OCI-LY7 (cell line): ENCODE measurements at regions not wholly inside any gene's neighbourhood (a gene's known extent, or its start where the extent isn't known, plus 50 kb on each side); places are given as distances from the start of the nearest gene placed in this dataset.

Source experiments
- BruUV-seq: library from RNA; stranded (reverse); fragments of 400-500 nt; replicated peaks from 2 replicates; lab custom pipeline; 2021; lab: Mats Ljungman, UMichigan
- CTCF ChIA-PET: fragments of 300-600 bp; sonication (Branson Sonifier 250); formaldehyde crosslinking; loops from one replicate; lab custom pipeline; 2022; ENCODE audit warnings: antibody characterized with exemption; ENCODE audit not compliant: unreplicated experiment; lab: Charles Lee
- POLR2A ChIA-PET: fragments of 300-600 bp; sonication (Branson Sonifier 250); formaldehyde crosslinking; loops from one replicate; lab custom pipeline; 2022; ENCODE audit warnings: antibody characterized with exemption; lab: Charles Lee
- DNase-seq: peaks from one replicate; pipeline ENCODE4 v3.0.0-alpha.2; 2015; ENCODE audit warnings: low spot score
- H2AFZ ChIP-seq: fragments of 200-600 bp; sonication (generic), shearing (Covaris generic); 2 replicates; pipeline ENCODE4 v1.6.1; 2014; ENCODE audit warnings: mild to moderate bottlenecking, antibody characterized with exemption, low read length, moderate library complexity
- H3K27ac ChIP-seq: fragments of 200-600 bp; sonication (generic); 2 replicates; pipeline ENCODE4 v1.5.1; 2014; ENCODE audit warnings: mixed run types, low read depth, mild to moderate bottlenecking, moderate library complexity, low read length, inconsistent platforms; ENCODE audit not compliant: poor library complexity, severe bottlenecking
- H3K36me3 ChIP-seq: fragments of 200-600 bp; sonication (generic); 2 replicates; pipeline ENCODE4 v1.6.1; 2014; ENCODE audit warnings: mild to moderate bottlenecking, antibody characterized with exemption, low read length, moderate library complexity, mixed read lengths; ENCODE audit not compliant: insufficient read depth
- H3K4me1 ChIP-seq: fragments of 200-600 bp; sonication (generic); 2 replicates; pipeline ENCODE4 v1.5.1; 2014; ENCODE audit warnings: mild to moderate bottlenecking, low read length; ENCODE audit not compliant: insufficient read depth, poor library complexity, severe bottlenecking
- H3K4me2 ChIP-seq: fragments of 200-600 bp; sonication (generic); 2 replicates; pipeline ENCODE4 v1.6.1; 2014; ENCODE audit warnings: mild to moderate bottlenecking, low read length
- H3K4me3 ChIP-seq: fragments of 200-600 bp; sonication (generic); 2 replicates; pipeline ENCODE4 v1.5.1; 2014; ENCODE audit warnings: mild to moderate bottlenecking, low read depth, low read length; ENCODE audit not compliant: poor library complexity, severe bottlenecking
- H3K79me2 ChIP-seq: fragments of 200-600 bp; sonication (generic); 2 replicates; pipeline ENCODE4 v1.6.1; 2016; ENCODE audit warnings: low read depth, mild to moderate bottlenecking, low read length, moderate library complexity, mixed read lengths; ENCODE audit not compliant: insufficient read depth
- H3K9me2 ChIP-seq: fragments of 200-600 bp; sonication (generic); 2 replicates; pipeline ENCODE4 v1.6.1; 2016; ENCODE audit warnings: mild to moderate bottlenecking, low read length, mixed read lengths; ENCODE audit not compliant: insufficient read depth
- H3K9me3 ChIP-seq: fragments of 200-600 bp; sonication (generic); 2 replicates; pipeline ENCODE4 v1.6.1; 2014; ENCODE audit warnings: mild to moderate bottlenecking, mixed run types, low read length, mixed read lengths
- H4K20me1 ChIP-seq: fragments of 200-600 bp; sonication (generic); 2 replicates; pipeline ENCODE4 v1.6.1; 2014; ENCODE audit warnings: mild to moderate bottlenecking, antibody characterized with exemption, low read length, moderate library complexity, mixed read lengths; ENCODE audit not compliant: insufficient read depth
- CTCF ChIP-seq: fragments of 200-600 bp; sonication (generic); conservative IDR thresholded peaks from 2 replicates; pipeline ENCODE4 v1.5.1; 2014; ENCODE audit warnings: mild to moderate bottlenecking, antibody characterized with exemption, low read length, moderate library complexity, mixed read lengths
- EZH2phosphoT487 ChIP-seq: fragments of 200-600 bp; sonication (generic); IDR thresholded peaks from 2 replicates; pipeline ENCODE4 v1.6.1; 2018; ENCODE audit warnings: low read depth, borderline replicate concordance, mild to moderate bottlenecking, mixed run types, antibody characterized with exemption, low read length, moderate library complexity, mixed read lengths
- intact Hi-C: fragments of 100-400 bp; cut with micrococcal nuclease; formaldehyde crosslinking; loops from one replicate; pipeline ENCODE4 v1.10.0; 2022; ENCODE audit not compliant: unreplicated experiment

- intact Hi-C loops, result no loop called here
- no peaks in the 10 kb centered on the region for H4K20me1 ChIP-seq
- no peak overlapping the region for H2AFZ ChIP-seq
- TF ChIP-seq CTCF (no peak), EZH2phosphoT487 (no peak)
- no peaks in the 10 kb centered on the region for H3K36me3 ChIP-seq
- H3K4me2 ChIP-seq, result no peak overlapping the region
- H3K9me2 ChIP-seq, result no peaks in the 10 kb centered on the region
- no peak overlapping the region for H3K27ac ChIP-seq
- H3K9me3 ChIP-seq, result no peaks in the 10 kb centered on the region
- H3K4me1 ChIP-seq, result no peaks in the 10 kb centered on the region
- BruUV-seq, result no TSS peak
- no peak overlapping the region for H3K4me3 ChIP-seq
- ChIA-PET CTCF (no interaction called here), POLR2A (interaction anchor here (0.7 kb wide), 1 partner anchor 685 kb away, joined by 3 read pairs; no protein-coding TSS in a partner anchor)
- no peaks in the 10 kb centered on the region for H3K79me2 ChIP-seq
- DNase-seq, result no peak
These were observed 680.6 kb downstream of the EPHA3 start for GRCh38 chr3:89787979-89788378.

- no TSS peak for BruUV-seq
- H3K79me2 ChIP-seq, result no peaks in the 10 kb centered on the region
- H3K4me1 ChIP-seq, result no peaks in the 10 kb centered on the region
- no peak for DNase-seq
- H2AFZ ChIP-seq, result no peak overlapping the region
- POLR2A ChIA-PET, result interaction anchor here (0.6 kb wide), 1 partner anchor 11 kb away, joined by 3 read pairs; no protein-coding TSS in a partner anchor
- CTCF ChIA-PET, result no interaction called here
- intact Hi-C loops, result no loop called here
- no peak overlapping the region for H3K4me2 ChIP-seq
- no peaks in the 10 kb centered on the region for H4K20me1 ChIP-seq
- H3K9me2 ChIP-seq, result no peaks in the 10 kb centered on the region
- no peak overlapping the region for H3K4me3 ChIP-seq
- H3K9me3 ChIP-seq, result no peaks in the 10 kb centered on the region
- TF ChIP-seq EZH2phosphoT487, result no peak
- TF ChIP-seq CTCF, result no peak
- H3K36me3 ChIP-seq, result no peaks in the 10 kb centered on the region
- no peak overlapping the region for H3K27ac ChIP-seq
These were observed 688.1 kb downstream of the EPHA3 start for GRCh38 chr3:89795506-89795905.

- Histone ChIP-seq H3K4me3 (no peak overlapping the region), H3K9me2 (no peaks in the 10 kb centered on the region), H3K9me3 (no peaks in the 10 kb centered on the region), H4K20me1 (no peaks in the 10 kb centered on the region), H3K4me1 (no peaks in the 10 kb centered on the region), H3K36me3 (no peaks in the 10 kb centered on the region), H3K4me2 (no peak overlapping the region), H2AFZ (no peak overlapping the region), H3K79me2 (no peaks in the 10 kb centered on the region), H3K27ac (no peak overlapping the region)
- intact Hi-C loops, result no loop called here
- TF ChIP-seq CTCF, result no peak
- no peak for TF ChIP-seq EZH2phosphoT487
- ChIA-PET CTCF (no interaction called here), POLR2A (no interaction called here)
- no TSS peak for BruUV-seq
- DNase-seq, result no peak
These were observed 695.5 kb downstream of the EPHA3 start for GRCh38 chr3:89802881-89803280.
